ENCODE measurements at regions not wholly inside any gene's neighbourhood (a gene's known extent, or its start where the extent isn't known, plus 50 kb on each side); places are given as distances from the start of the nearest gene placed in this dataset.
A peak's percentile ranks its signal among the peaks of the same experiment; 100 is the strongest.

DNA sequence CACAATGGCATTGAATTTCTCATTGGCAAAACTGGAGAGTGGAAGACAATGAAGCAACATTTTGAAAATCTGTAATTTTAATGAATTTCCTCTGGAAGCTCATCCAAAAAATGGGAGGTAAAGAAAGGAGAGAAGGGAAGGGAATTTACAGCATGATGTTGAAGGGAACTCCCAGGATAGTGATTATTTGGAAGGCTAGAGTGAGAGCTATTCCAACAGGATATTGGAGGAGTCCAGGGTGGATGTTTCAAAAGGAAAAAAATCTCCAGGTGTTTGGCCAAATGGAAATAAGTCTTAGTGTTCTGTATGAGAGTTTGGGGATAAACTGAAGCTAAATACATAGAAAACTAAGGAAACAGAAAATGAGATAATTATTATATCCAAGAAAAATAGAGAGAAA is 106.2 kb downstream of the IZUMO3 start:
- Histone ChIP-seq H3K9ac (no peak overlapping the region), H3F3A (ENCODE audit: low read depth) (no peaks in the 10 kb centered on the region), H4K20me1 (ENCODE audit: low read depth) (no peaks in the 10 kb centered on the region), H3K9me3 (ENCODE audit: low read depth) (no peaks in the 10 kb centered on the region), H2AFZ (replicated peaks) (no peak overlapping the region), H3K79me2 (ENCODE audit: low read depth) (no peaks in the 10 kb centered on the region), H3K4me1 (no peaks in the 10 kb centered on the region), H3K27me3 (no peaks in the 10 kb centered on the region), H3K27ac (no peak overlapping the region), H3K4me3 (no peak overlapping the region), H3K4me2 (no peak overlapping the region), H3K36me3 (no peaks in the 10 kb centered on the region)
- Mint-ChIP-seq H3K36me3 (no peaks in the 10 kb centered on the region), H3K27me3 (ENCODE audit: insufficient read depth, low read depth) (no peaks in the 10 kb centered on the region), H3K27ac (no peak overlapping the region), H3K9me3 (peaks cover 2% of the 10 kb centered on the region), H3K4me3 (no peak overlapping the region), H3K4me1 (no peaks in the 10 kb centered on the region)
- no peak for DNase-seq (ENCODE audit: low spot score)
- no peak for TF ChIP-seq EZH2 (IDR thresholded peaks at IDR 0.05)
- TF ChIP-seq, protein P1, sequence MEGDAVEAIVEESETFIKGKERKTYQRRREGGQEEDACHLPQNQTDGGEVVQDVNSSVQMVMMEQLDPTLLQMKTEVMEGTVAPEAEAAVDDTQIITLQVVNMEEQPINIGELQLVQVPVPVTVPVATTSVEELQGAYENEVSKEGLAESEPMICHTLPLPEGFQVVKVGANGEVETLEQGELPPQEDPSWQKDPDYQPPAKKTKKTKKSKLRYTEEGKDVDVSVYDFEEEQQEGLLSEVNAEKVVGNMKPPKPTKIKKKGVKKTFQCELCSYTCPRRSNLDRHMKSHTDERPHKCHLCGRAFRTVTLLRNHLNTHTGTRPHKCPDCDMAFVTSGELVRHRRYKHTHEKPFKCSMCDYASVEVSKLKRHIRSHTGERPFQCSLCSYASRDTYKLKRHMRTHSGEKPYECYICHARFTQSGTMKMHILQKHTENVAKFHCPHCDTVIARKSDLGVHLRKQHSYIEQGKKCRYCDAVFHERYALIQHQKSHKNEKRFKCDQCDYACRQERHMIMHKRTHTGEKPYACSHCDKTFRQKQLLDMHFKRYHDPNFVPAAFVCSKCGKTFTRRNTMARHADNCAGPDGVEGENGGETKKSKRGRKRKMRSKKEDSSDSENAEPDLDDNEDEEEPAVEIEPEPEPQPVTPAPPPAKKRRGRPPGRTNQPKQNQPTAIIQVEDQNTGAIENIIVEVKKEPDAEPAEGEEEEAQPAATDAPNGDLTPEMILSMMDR (IDR thresholded peaks at IDR 0.05), result no peak
- no peak for TF ChIP-seq EZH2phosphoT487 (IDR thresholded peaks at IDR 0.05)

DNA sequence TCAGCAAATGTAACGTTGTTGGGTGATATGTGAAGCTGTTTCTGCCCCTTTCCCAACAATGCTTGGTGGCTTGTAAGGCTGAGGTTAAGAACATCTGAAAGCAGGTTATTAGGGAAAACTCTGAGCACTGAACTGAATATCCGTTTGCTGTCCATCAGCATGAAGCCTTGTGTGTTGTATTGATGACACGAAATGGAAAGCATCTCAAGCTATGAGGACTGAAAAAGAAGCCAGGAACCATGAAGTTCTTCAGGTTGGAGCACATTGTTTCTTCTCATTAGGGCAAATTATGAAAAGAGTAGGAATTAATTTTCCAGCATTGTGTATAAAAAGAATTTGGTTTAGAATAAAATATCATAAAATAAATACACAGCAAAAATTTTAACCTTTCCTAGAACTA is 106.8 kb downstream of the IZUMO3 start:
- no peaks in the 10 kb centered on the region for H3K9me3 ChIP-seq (ENCODE audit: low read depth)
- TF ChIP-seq EZH2 (IDR thresholded peaks at IDR 0.05) (no peak), EZH2phosphoT487 (IDR thresholded peaks at IDR 0.05) (no peak)
- TF ChIP-seq, protein P1 (IDR thresholded peaks at IDR 0.05), result no peak
- no peaks in the 10 kb centered on the region for H3K36me3 ChIP-seq
- no peaks in the 10 kb centered on the region for H3K79me2 ChIP-seq (ENCODE audit: low read depth)
- no peak for DNase-seq (ENCODE audit: low spot score)
- H3K27me3 ChIP-seq, result no peaks in the 10 kb centered on the region
- H3K4me3 ChIP-seq, result no peak overlapping the region
- H2AFZ ChIP-seq (replicated peaks), result no peak overlapping the region
- H3K4me1 Mint-ChIP-seq, result no peaks in the 10 kb centered on the region
- H3K9ac ChIP-seq, result no peak overlapping the region
- peaks cover 2% of the 10 kb centered on the region for H3K9me3 Mint-ChIP-seq
- no peaks in the 10 kb centered on the region for H3K27me3 Mint-ChIP-seq (ENCODE audit: insufficient read depth, low read depth)
- no peak overlapping the region for H3K27ac Mint-ChIP-seq
- H3K27ac ChIP-seq, result no peak overlapping the region
- no peak overlapping the region for H3K4me2 ChIP-seq
- no peaks in the 10 kb centered on the region for H3K36me3 Mint-ChIP-seq
- H3K4me1 ChIP-seq, result no peaks in the 10 kb centered on the region
- H4K20me1 ChIP-seq (ENCODE audit: low read depth), result no peaks in the 10 kb centered on the region
- H3K4me3 Mint-ChIP-seq, result no peak overlapping the region
- H3F3A ChIP-seq (ENCODE audit: low read depth), result no peaks in the 10 kb centered on the region

DNA sequence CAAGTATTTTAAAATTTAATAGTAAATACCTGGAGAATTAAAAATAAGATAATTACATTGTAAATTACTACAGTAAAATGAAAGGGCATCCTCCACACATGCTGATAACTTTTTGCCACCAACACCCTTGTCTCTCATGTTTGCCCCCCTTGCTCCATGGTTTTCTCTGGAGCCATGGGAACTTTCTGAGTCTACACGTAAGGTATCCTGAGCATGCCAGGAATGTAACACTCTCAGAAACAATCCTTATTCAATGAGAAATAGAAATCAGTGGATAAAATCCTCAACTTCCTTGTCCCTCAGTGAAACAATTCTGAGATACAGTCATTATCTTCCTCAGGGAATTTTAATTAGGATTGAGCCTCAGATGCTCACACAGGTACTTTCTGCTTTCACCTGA is 108.9 kb downstream of the IZUMO3 start:
- Mint-ChIP-seq H3K4me1 (no peaks in the 10 kb centered on the region), H3K27me3 (ENCODE audit: insufficient read depth, low read depth) (no peaks in the 10 kb centered on the region), H3K4me3 (no peak overlapping the region), H3K27ac (no peak overlapping the region), H3K36me3 (no peaks in the 10 kb centered on the region), H3K9me3 (peaks cover 2% of the 10 kb centered on the region)
- DNase-seq (ENCODE audit: low spot score), result peak; percentile 31
- no peaks in the 10 kb centered on the region for H3F3A ChIP-seq (ENCODE audit: low read depth)
- H3K4me3 ChIP-seq, result no peak overlapping the region
- no peaks in the 10 kb centered on the region for H3K27me3 ChIP-seq
- TF ChIP-seq, protein P1 (IDR thresholded peaks at IDR 0.05), result no peak
- TF ChIP-seq EZH2phosphoT487 (IDR thresholded peaks at IDR 0.05), result no peak
- no peak for TF ChIP-seq EZH2 (IDR thresholded peaks at IDR 0.05)
- no peak overlapping the region for H3K9ac ChIP-seq
- H3K4me1 ChIP-seq, result no peaks in the 10 kb centered on the region
- H3K36me3 ChIP-seq, result no peaks in the 10 kb centered on the region
- H3K79me2 ChIP-seq (ENCODE audit: low read depth), result no peaks in the 10 kb centered on the region
- no peak overlapping the region for H3K27ac ChIP-seq
- no peaks in the 10 kb centered on the region for H4K20me1 ChIP-seq (ENCODE audit: low read depth)
- no peaks in the 10 kb centered on the region for H3K9me3 ChIP-seq (ENCODE audit: low read depth)
- no peak overlapping the region for H2AFZ ChIP-seq (replicated peaks)
- no peak overlapping the region for H3K4me2 ChIP-seq

DNA sequence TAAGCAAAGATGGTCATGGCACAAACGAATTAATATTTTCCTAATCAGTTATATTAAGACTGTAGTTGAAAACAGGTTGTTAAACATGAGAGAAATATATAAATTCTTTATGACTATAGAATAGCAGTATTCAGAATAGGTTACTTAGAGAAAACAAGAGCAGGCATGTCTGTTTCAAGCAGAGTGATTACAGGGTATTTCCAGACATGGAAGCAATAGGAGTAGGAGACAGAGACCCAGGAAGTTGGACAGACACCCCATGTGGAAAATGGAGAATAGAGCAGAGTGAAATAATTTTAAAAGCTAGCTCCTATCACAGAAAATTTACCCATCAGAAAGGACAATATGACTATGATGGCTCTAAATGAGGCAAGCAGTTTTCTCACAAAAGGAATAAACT is 111.5 kb downstream of the IZUMO3 start:
- Histone ChIP-seq H2AFZ (replicated peaks) (no peak overlapping the region), H3K36me3 (no peaks in the 10 kb centered on the region), H3K4me2 (no peak overlapping the region), H3K9ac (no peak overlapping the region), H4K20me1 (ENCODE audit: low read depth) (no peaks in the 10 kb centered on the region), H3F3A (ENCODE audit: low read depth) (no peaks in the 10 kb centered on the region), H3K27ac (no peak overlapping the region), H3K79me2 (ENCODE audit: low read depth) (no peaks in the 10 kb centered on the region), H3K4me3 (no peak overlapping the region), H3K27me3 (no peaks in the 10 kb centered on the region), H3K4me1 (no peaks in the 10 kb centered on the region), H3K9me3 (ENCODE audit: low read depth) (no peaks in the 10 kb centered on the region)
- Mint-ChIP-seq H3K27ac (no peak overlapping the region), H3K9me3 (peaks cover 2% of the 10 kb centered on the region), H3K27me3 (ENCODE audit: insufficient read depth, low read depth) (no peaks in the 10 kb centered on the region), H3K36me3 (no peaks in the 10 kb centered on the region), H3K4me3 (no peak overlapping the region), H3K4me1 (no peaks in the 10 kb centered on the region)
- DNase-seq (ENCODE audit: low spot score), result no peak
- TF ChIP-seq EZH2 (IDR thresholded peaks at IDR 0.05) (no peak), EZH2phosphoT487 (IDR thresholded peaks at IDR 0.05) (no peak)
- TF ChIP-seq, protein P1 (IDR thresholded peaks at IDR 0.05), result no peak

Measured in neural progenitor cell (in vitro differentiated cells).